Nucleus accumbens (tissue), 56 donors: ENCODE measurements at regions not wholly inside any gene's neighbourhood (a gene's known extent, or its start where the extent isn't known, plus 50 kb on each side); places are given as distances from the start of the nearest gene placed in this dataset.
"Not testable (repeated sequence)": the region's sequence is repeated elsewhere in the genome, so short reads cannot be mapped to it uniquely, and the experiment has no call there.

Experiments
- DNase-seq, 56 donors: peaks; one replicate each; lab custom pipeline; 2025; lab: John Stamatoyannopoulos, UW

DNA sequence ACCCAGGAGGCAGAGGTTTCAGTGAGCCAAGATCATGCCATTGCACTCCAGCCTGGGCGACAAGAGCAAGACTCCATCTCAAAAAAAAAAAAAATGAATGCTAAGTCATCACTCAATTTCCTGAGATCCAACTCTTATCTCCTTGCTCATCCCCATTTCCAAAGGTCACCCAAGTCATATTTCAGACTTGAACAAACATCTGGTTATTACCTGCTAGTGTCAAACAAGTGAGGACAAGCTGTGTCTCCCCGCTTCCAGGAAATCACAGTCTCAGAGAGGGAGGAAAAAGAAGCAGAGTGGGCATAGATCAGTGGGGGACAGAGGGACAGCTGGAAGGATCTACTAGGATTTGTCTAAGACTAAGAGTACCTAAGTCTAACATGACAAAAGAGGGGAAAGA is 147.5 kb upstream of the FUNDC1 start:
- no peak for DNase-seq

DNA sequence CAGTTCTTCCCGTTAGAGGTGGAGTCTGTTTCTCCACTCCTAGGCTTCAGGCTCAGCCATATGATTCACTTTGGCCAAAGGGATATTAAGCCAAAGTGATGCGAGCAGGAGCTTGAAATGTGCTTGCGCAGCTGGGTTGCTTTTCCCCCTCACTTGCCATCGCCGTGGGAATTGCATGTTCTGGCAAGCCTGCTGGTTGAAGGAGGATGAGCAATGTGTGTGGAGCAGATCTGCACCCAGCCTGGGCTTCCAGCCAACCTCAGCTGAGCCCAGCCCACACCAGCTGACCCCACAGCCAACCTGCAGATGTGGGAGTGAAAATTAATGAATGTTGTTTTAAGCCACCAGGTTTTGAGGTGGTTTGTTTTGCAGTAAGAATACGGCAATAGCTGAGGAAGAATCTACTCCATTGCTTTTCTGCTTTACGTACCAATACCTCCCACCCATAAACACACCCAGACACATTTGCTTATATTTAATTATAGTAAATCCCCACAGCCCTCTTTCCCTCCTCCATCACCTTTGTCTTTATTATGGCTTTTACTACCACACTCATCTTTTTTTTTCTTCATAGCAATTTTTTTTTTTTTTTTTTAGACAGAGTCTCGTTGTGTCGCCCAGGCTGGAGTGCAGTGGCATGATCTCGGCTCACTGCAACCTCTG is 132.8 kb upstream of the FUNDC1 start:
- peak in 21 of 56 donors; percentile 0 to 26 (median 1) for DNase-seq

DNA sequence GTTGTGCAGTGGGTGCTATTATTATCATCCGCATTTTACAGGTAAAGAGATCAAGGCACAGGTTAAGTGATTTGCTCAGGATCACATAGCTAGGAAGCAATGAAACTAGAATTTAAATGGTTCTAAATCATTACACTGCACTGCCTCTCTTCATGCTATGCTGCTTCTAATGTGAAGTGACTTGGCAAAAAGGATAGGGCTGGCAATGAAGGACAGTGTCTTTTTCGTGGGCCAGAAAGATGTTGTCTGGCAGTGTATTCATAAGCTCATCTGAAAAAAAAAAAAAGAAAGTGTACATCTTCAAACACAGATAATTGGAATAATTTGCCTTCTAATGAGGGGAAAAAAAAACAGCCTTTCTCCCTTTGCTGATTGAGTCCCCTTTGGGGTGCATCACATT is 132.2 kb upstream of the FUNDC1 start:
- DNase-seq = no peak

DNA sequence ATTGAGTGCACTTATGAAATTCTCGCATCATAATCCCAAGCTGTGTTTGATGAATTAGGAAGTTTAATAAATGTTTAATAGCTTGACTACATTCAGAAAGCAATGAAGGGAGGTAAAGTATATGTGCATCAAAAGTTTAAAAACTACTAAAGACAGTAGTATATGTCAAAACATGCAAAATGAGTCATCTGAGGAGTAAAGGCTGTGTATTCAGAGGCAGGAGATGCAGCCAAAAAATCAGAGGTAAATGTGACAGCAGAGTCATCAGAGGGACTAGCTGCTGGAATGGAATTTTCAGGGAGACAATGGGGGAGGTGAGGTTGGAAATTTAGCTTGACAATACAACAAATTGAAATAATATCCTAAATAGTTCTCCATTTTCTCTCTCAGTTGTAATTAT is 127.0 kb upstream of the FUNDC1 start:
- DNase-seq = no peak

GRCh38 chrX:44667771-44668170 is 125.1 kb upstream of the FUNDC1 start:
- DNase-seq = no peak

DNA sequence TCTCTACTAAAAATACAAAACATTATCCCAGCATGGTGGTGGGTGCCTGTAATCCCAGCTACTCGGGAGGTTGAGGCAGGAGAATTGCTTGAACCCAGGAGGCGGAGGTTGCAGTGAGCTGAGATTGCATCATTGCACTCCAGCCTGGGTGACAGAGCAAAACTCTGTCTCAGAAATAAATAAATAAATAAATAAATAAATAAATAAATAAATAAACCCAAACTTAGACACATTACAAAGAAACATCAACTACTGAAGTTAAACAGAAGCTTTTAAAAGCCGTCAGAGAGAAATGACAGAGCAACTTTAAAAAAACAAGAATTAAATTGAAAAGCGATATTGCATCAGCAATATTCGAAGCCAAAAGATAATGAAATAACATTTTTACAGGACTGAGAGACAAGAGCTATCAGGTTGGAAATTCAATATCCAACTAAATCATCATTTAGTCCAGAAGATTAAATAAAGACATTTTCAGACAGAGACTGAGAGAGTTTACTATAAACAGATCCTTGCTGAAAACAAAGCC is 115.1 kb upstream of the FUNDC1 start:
- DNase-seq = not testable (repeated sequence)

GRCh38 chrX:44651358-44651757 is 108.7 kb upstream of the FUNDC1 start:
- DNase-seq = peak in 14 of 56 donors; percentile 0 to 12 (median 2)

DNA sequence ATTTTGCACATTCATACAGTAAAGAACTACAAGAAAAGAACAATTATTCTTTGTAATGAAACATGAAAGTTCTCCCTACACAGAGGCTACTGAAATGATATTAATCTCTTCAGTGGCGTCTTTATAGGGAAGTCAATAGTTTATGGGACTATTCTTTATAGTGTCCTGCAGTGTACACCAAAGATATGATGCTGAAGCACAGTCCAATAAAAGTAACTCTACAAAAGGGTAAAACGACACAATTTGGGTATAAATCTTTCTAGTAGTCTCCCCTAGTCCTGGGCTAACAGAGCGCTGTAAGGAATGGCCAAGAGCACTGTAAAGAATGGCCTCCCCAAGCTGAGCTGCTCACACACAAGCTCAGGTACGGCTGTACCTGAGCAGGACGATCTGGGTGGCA is 101.1 kb upstream of the FUNDC1 start:
- no peak for DNase-seq

GRCh38 chrX:44637282-44637681 is 94.6 kb upstream of the FUNDC1 start:
- DNase-seq = no peak

DNA sequence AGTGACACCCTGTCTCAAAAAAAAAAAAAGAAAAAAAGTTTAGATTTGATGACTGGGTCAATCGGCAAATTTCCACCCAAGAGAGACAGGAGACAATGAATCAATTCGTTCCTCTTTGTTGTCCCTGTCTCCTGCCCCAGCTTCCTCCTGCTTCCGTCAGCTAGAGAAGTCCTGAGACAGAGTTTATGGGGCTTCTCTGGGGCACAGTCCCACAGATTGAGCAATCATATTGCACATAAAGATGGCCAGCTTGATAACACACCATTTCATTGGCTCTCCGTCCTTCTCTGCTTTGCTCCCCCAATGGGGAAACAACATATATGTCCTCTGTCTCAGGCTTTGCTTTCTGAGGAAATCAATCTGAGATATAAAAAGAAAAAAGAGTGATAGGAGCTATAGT is 78.4 kb upstream of the FUNDC1 start:
- no peak for DNase-seq

DNA sequence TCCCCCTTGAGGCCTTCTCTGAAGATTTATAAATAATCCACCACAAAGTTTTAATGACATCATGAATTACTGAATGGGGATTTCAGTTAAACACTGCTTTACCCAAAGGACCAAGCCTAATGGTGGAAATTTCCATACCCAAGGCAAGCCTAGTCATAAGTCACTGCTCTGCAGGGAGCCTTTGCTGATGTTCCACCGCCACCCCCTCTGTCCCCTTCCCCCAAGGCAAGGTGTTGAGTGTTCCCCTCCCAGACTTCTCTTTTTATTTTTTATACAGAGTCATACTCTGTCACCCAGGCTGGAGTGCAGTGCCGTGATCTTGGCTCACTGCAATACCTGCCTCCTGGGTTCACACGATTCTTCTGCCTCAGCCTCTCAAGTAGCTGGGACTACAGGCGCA is 76.4 kb upstream of the FUNDC1 start:
- DNase-seq = no peak

- DNase-seq = no peak
These were observed 53.6 kb upstream of the FUNDC1 start for GRCh38 chrX:44596277-44596676.
